Erythroblast (primary cell): ENCODE measurements at regions not wholly inside any gene's neighbourhood (a gene's known extent, or its start where the extent isn't known, plus 50 kb on each side); places are given as distances from the start of the nearest gene placed in this dataset.
"Not testable (repeated sequence)": the region's sequence is repeated elsewhere in the genome, so short reads cannot be mapped to it uniquely, and the experiment has no call there.

Experiments used
- DNase-seq, 2 experiments: peaks; one replicate each; lab custom pipeline; 2025; lab: John Stamatoyannopoulos, UW
- GATA1 ChIP-seq: IDR thresholded peaks from 2 replicates; pipeline ENCODE4 v1.6.1; 2011; ENCODE audit warnings: low read depth, mild to moderate bottlenecking, control low read depth, low read length, moderate library complexity
- POLR2A ChIP-seq: IDR thresholded peaks from 2 replicates; pipeline ENCODE4 v1.6.1; 2011; ENCODE audit warnings: mild to moderate bottlenecking, low read length

DNA sequence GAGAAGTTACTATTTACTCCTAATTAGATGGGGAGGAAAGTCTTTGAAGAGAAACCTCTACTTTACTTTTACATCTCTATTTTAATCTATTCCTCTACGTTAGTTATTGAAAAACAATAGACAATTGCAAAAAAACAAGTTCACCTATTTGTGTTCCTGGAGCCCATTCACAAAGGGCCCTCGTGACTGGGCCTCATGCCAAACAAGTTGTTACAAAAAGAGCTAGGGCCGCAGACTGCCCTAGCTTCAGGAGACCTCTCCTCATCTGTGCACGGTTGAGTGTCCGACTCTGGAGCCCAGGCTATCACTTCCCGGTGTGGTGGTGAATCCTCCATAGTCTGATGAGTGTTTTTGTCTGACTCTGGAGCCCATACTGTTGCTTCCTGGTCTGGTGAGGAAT, 190.9 kb downstream of the ZNF486 start:
- TF ChIP-seq POLR2A (no peak), GATA1 (no peak)
- DNase-seq, result no peak

DNA sequence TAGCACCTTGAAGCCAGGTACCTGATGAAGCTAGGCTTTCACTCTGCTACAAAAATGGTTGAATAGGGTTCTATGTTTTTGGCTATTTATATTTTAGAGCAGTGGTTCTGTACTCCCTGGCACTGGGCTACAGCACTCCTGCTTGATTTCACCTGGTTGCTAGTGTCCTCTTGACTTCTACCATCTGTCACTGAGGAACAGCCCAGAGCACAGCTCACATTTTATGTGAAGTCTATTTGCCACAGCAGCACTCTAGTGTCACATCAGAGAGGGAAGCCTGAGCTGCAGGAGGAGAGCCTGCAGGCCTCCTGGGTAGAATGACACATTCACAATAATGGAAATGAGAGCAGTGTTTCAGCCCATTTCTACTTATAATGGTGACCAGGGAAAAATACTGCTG, 184.2 kb downstream of the ZNF486 start:
- no peak for DNase-seq
- TF ChIP-seq POLR2A (no peak), GATA1 (no peak)

GRCh38 chr19:20349206-20349605, 182.2 kb downstream of the ZNF486 start:
- TF ChIP-seq GATA1, result no peak
- no peak for TF ChIP-seq POLR2A
- DNase-seq, result no peak

- no peak for DNase-seq
- TF ChIP-seq GATA1, result no peak
- no peak for TF ChIP-seq POLR2A
These were observed 172.4 kb downstream of the ZNF486 start for GRCh38 chr19:20339444-20339843.

DNA sequence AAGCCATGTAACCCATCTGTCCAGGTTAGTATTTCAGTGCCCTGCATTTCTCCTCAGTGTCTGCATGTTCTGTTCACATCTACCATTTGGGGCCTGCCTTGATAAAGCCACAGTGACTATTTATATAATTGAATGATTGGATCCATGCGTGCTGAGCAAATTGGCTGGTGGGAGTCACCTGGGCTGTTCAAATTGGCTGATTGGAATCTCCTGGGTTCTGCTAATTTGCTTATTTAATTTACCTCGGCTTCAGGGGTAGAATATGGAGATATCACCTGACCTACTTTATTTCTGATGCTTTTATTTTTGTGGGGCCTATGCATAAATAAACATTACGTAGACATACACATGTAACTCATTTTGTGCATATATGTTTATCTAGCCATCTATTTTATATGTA, 167.7 kb downstream of the ZNF486 start:
- TF ChIP-seq GATA1 (no peak), POLR2A (no peak)
- no peak for DNase-seq

DNA sequence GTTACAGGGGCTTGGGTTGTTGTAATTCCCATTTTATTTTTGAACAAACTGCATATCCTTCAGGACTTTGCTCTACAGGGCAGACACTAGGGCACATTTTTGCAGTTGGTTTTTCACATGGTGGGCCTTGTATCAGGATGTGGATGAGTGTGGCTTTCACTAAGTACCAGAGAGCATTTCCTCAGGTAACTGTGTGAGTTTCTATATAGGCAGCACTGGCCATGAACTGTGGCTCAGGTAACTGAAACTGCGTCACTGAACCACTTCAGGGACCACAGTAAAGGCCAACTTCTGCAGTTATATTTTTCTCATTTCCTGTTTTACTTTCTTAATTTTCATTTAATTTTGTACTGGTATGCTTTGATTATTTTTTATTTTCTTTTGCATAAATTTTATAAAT, 166.5 kb downstream of the ZNF486 start:
- DNase-seq, result no peak
- TF ChIP-seq GATA1 (no peak), POLR2A (no peak)

GRCh38 chr19:20325151-20325550, 158.1 kb downstream of the ZNF486 start:
- TF ChIP-seq GATA1, result no peak
- DNase-seq, result no peak

- no peak for TF ChIP-seq POLR2A
- no peak for TF ChIP-seq GATA1
- DNase-seq, result no peak
These were observed 154.2 kb downstream of the ZNF486 start for GRCh38 chr19:20321139-20321763.

DNA sequence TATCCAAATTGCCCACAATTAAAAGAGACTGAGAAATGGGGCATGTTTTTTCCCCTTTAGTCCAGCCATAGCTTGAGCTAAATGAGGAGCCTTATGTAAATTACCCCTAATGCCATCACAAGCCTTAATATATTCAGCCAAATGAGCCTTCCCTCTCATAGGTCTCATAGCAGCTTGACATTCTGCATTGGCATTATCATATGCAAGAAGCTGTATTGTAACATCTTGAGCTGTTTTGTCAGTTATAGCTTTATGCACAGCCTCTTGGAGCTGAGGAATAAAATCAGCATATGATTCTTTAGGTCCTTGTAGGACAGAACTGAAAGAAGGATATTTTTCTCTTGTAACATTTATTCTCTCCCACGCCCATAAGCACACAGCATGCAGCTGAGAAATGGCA, 153.2 kb downstream of the ZNF486 start:
- no peak for DNase-seq
- no peak for TF ChIP-seq GATA1
- no peak for TF ChIP-seq POLR2A

GRCh38 chr19:20318616-20319015, 151.6 kb downstream of the ZNF486 start:
- no peak for DNase-seq
- TF ChIP-seq GATA1 (no peak), POLR2A (no peak)

DNA sequence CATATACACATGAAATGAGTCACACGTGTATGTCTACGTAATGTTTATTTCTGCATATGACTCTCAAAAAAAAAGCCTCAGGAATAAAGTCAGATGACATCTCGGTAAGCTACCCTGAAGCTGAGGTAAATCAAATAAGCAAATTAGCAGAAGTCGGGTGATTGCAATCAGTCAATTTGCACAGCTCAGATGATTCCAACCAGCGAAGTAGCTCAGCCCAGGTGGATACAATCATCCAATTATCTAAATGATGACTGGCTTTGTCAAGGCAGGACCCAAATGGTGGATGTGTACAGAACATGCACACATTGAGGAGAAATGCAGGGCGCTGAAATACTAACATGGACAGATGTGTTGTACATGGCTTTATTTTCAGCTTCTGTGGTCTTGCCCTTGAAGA, 148.5 kb downstream of the ZNF486 start:
- TF ChIP-seq GATA1, result no peak
- no peak for TF ChIP-seq POLR2A

DNA sequence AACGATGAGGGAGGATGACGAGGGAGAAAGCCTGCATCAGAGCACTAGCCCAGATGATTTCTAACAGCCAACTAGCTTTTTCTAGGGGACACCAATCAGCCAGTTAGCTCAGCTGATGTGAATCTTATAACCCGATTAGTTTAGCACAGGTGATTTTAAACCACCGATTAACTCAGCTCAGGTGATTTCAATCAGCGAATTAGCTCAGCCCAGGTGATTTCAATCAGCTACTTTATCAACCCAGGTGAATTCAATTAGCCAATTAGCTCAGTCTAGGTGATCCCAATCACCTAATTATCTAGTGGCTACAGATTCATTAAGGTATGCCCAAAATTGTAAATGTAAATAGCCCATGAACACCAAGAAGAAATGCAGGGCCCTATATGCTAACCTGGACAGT, 146.9 kb downstream of the ZNF486 start:
- TF ChIP-seq POLR2A (no peak), GATA1 (no peak)
- no peak for DNase-seq

More for the DNA sequence above, 148.5 kb downstream of the ZNF486 start:
- no peak for DNase-seq

- DNase-seq, result no peak
- TF ChIP-seq GATA1 (no peak), POLR2A (no peak)
These were observed 140.1 kb downstream of the ZNF486 start for GRCh38 chr19:20307127-20307526.

DNA sequence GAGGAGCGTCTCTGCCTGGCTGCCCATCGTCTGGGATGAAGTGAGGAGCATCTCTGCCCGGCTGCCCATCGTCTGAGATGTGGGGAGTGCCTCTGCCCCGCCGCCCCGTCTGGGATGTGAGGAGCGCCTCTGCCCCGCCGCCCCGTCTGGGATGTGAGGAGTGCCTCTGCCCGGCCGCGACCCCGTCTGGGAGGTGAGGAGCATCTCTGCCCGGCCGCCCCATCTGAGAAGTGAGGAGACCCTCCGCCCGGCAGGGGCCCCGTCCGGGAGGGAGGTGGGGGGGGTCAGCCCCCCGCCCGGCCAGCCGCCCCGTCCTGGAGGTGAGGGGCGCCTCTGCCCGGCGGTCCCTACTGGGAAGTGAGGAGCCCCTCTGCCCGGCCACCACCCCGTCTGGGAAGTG, 129.3 kb downstream of the ZNF486 start:
- not testable (repeated sequence) for DNase-seq

- no peak for TF ChIP-seq POLR2A
- DNase-seq, result no peak
These were observed 127.2 kb downstream of the ZNF486 start for GRCh38 chr19:20294181-20294580.

GRCh38 chr19:20292520-20292919, 125.5 kb downstream of the ZNF486 start:
- DNase-seq, result not testable (repeated sequence)
